GM12892 (cell line): ENCODE measurements at regions not wholly inside any gene's neighbourhood (a gene's known extent, or its start where the extent isn't known, plus 50 kb on each side); places are given as distances from the start of the nearest gene placed in this dataset.

Experiments used
- POLR2A ChIP-seq: IDR thresholded peaks from 2 replicates; pipeline ENCODE4 v1.6.1; 2011; ENCODE audit warnings: low read depth, low read length, control low read depth
- POLR2AphosphoS5 ChIP-seq: IDR thresholded peaks from 2 replicates; pipeline ENCODE4 v1.6.1; 2011; ENCODE audit warnings: low read depth, low read length, control low read depth
- TAF1 ChIP-seq: IDR thresholded peaks from 2 replicates; pipeline ENCODE4 v1.6.1; 2011; ENCODE audit warnings: low read depth, mild to moderate bottlenecking, control low read depth, low read length, borderline replicate concordance

DNA sequence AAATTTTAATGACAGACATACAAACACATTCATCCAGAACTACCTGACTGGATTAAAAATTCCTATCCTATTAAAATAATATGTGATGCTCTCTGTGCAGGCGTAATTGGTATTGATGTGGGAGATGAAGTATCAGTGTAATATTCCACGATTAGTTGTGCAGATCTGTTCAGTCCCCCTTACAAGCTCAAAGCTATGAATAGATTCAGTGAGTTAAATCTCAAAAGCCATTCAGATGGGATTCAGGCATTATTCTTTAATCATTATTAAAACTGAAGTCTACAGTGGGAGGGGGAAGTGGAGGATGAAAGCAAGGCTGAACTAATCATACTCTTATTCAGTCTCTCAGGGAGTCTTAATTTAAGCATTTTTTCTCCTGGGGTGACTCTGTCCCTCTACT, 855.8 kb downstream of the EFNA5 start:
- TF ChIP-seq POLR2A = no peak
- TF ChIP-seq TAF1 = no peak
- no peak for TF ChIP-seq POLR2AphosphoS5
